IPS-NIHi11 (cell line): ENCODE measurements at regions not wholly inside any gene's neighbourhood (a gene's known extent, or its start where the extent isn't known, plus 50 kb on each side); places are given as distances from the start of the nearest gene placed in this dataset.
A peak's percentile ranks its signal among the peaks of the same experiment; 100 is the strongest.
"Not testable (repeated sequence)": the region's sequence is repeated elsewhere in the genome, so short reads cannot be mapped to it uniquely, and the experiment has no call there.

Experiments used
- DNase-seq: peaks from one replicate; pipeline ENCODE4 v3.0.0; 2012; ENCODE audit warnings: mixed read lengths, low spot score

DNA sequence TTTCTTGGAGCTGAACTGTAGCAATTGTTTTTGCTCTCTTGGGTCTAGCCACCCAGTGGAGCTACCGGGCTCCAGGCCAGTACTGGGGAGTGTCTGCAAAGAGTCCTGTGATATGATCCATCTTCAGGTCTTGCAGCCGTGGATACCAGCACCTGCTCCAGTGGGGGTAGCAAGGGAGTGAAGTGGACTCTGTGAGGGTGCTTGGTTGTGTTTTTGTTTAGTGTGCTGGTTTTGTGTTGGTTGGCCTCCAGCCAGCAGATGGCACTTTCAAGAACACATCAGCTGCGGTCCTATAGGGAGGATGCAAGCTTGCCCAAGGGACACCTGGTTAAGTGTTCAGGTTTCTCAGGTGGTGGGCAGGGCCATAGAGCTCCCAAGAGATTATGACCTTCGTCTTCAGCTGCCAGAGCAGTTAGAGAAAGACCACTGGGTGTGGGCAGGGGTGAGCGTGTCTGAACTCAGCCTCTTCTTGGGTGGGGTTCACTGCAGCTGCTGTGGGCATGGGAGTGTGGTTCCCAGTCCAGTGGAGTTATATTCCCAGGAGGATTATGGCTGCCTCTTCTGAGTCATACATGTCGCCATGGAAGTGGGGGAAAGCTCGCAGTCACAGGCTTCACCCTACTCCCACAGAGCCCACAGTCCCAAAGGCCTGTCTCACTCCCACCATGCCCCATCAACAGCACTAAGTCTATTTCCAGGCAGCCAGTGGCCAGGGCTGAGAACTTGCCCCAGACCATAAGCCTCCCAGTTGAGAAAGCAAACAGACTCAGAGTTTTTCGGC is 811.6 kb downstream of the GLUD2 start:
- DNase-seq, result no peak

DNA sequence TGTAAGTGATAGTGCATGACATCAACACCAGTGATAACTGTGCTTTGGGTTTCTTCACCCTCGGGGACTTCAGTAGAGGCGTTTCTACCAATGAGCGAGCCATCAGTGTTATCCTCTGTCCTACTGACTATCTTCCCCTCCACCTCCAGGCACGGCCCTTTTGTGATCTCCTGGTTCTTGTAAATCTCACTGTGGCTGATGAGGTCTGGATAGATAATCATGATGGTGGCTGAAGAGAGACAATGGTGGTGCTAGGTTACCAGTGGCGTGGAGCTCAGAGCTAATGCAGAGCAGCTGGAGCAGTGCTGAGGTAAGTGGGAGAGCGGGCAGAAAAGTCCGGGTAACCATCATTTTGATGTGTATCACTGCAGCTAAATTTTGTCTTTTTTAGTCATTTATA is 816.6 kb downstream of the GLUD2 start:
- no peak for DNase-seq

DNA sequence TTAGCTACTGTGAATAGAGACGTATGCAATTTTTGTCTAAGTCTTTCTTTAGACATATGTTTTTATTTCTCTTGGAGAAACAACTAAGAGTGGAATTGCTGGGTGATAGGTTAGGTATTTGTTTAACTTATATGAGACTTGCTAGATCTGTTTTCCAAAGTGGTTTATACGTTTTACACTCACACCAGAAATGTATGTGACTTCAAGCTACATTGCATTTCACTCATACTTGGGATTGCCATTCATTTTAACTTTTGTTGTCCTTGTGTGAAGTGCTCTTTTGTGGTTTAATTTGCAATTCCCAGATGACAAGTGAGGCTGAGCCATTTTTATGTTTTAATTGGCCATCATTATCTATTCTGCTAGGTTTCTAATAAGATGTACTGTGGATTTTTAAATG is 817.2 kb downstream of the GLUD2 start:
- no peak for DNase-seq

DNA sequence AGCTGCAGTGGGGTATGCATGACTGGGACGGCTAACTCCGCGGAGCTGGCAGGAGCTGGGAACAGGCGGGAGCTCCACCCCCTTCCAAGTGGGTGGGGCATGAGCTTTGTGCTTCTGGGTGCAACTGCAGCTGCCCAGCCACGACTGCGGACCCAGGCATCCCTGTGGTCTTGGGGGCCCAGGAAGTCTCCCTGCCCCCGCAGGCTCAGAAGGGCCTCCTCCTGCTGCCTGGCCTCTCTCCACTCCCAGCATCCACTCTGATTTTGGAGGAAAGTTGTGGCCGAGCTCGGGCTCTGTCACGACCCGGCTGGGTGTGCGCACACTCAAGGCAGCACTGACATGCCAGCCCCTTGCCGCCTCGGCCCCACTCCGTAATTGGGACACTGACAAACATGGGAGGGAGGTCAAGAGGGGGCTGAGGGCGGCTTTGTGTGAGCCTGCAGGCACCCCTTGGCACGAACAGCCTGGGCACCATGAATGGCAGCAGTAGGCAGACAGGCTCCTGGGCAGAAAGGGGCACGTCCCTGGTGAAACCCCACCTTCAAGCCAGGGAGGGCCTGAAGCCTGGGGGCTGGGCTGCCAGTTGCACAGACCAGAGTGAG is 822.6 kb downstream of the GLUD2 start:
- peak; percentile 4 for DNase-seq

DNA sequence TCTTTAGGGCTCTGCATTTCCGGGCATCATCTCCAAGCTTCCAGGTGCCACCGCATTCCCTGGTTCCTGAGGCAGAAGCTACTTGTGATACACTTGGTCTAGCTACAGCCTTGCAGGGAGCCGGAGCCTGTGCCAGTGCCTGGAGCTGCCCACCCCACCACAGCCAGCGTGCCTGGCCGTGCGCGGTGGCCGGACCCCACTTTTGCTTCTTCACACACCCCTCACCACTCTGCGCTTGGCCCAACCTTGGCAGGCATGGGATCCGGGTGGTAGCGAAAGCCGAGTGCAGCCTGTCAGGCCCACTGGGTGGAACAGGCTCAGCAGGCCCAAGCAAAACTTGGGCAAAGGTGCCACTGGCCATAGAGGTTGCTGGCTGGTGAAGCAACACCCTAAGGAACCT is 823.7 kb downstream of the GLUD2 start:
- DNase-seq, result no peak

- DNase-seq, result no peak
Observed at GRCh38 chrX:121876305-121876704, 828.9 kb downstream of the GLUD2 start.

DNA sequence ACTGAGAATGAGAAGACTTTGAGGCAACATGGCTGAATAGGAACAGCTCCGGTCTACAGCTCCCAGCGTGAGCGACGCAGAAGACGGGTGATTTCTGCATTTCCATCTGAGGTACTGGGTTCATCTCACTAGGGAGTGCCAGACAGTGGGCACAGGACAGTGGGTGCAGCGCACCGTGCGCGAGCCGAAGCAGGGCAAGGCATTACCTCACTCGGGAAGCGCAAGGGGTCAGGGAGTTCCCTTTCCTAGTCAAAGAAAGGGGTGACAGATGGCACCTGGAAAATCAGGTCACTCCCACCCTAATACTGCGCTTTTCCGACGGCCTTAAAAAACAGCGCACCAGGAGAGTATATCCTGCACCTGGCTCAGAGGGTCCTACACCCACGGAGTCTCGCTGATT is 829.9 kb downstream of the GLUD2 start:
- not testable (repeated sequence) for DNase-seq

- no peak for DNase-seq
Observed at GRCh38 chrX:121886557-121886956, 839.1 kb downstream of the GLUD2 start.

DNA sequence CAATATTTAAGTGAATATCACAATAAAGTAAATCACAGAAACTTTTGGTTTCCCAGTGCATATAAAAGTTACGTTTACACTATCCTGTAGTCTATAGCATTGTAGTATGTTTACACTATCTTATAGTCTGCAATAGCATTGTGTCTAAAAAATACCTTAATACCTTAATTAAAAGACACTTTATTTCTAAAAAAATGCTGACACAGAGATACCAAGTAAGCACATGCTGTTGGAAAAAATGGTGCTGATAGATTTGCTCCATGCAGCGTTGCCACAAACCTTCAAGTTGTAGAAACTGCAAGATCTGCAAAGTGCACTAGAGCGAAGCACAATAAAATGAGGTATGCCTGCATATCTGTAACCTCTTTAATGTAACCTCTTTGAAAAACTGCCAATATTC is 847.3 kb downstream of the GLUD2 start:
- DNase-seq, result no peak

DNA sequence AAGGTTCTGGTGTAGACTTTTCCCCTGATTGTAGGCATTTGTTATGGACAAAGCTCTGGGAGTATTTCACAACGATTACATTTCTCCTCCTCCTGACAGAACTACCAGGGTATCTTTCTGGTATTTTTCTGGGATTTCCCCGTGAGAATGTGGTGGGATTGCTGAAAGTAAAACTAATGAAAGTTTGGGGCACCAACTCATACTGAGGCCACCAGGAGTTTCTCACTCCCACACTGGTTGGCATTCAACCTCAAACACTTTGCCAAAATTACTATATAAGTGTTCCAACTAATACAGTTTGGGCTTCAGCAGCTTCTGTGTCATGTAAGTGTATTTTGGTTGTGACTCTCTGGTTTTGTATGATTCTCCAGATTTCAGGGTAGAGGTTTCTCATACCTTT is 855.1 kb downstream of the GLUD2 start:
- DNase-seq, result no peak

DNA sequence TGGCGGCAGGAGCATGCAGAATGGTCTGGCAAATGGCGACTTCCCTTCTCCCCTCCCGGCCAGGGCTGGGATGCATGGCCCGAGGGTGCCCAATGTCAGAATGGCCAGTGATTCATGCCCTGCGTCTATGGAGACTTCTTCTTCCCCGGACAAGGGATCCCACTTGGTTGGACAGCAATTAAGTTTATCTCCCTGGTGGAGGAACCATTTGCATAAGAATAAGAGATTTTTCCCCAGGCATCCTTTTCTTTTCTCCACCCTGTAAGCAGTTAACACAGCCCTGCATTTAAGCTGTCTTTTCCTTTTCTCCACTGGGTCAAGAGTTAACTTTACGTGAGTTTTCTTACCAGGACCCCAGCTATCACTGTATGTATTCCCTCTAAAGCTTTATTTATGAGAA is 856.6 kb downstream of the GLUD2 start:
- no peak for DNase-seq

GRCh38 chrX:121921258-121921657 is 873.8 kb downstream of the GLUD2 start:
- no peak for DNase-seq

DNA sequence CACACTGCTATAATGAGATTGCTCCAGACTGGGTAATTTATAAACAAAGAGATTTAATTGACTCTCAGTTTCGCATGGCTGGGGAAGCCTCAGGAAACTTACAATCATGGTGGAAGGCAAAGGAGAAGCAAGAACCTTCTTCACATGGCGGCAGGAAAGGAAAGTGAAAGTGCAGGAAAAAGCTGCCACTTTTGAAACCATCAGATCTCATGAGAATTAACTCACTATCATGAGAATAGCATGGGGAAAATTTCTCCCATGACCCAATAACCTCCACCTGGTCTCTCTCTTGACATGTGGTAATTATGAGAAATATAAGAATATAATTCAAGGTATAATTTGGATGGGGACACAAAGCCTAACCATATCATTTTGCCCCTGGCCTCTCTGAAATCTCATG is 884.2 kb downstream of the GLUD2 start:
- no peak for DNase-seq

DNA sequence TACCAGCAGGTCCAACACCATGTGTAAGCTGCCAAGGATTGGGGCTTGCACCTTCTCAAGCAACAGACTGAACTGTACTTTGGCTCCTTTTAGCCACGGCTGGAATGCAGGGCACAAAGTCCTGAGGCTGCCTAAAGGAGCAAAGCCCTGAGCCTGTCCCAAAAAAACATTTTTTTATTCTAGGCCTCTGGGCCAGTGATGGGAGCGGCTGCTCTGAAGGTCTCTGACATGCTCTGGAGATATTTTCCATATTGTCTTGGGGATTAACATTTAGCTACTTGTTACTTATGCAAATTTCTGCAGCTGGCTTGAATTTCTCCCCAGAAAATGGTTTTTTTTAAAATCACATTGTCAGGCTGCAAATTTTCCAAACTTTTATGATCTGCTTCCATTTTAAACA is 885.3 kb downstream of the GLUD2 start:
- no peak for DNase-seq

GRCh38 chrX:121949041-121949760 is 901.8 kb downstream of the GLUD2 start:
- no peak for DNase-seq

- DNase-seq, result no peak
Observed at GRCh38 chrX:121958886-121959285, 911.5 kb downstream of the GLUD2 start.

GRCh38 chrX:121975671-121976070 is 928.3 kb downstream of the GLUD2 start:
- DNase-seq, result no peak

GRCh38 chrX:121987163-121987562 is 939.8 kb downstream of the GLUD2 start:
- DNase-seq, result no peak

- no peak for DNase-seq
Observed at GRCh38 chrX:121987835-121988234, 940.4 kb downstream of the GLUD2 start.

- no peak for DNase-seq
Observed at GRCh38 chrX:122004127-122004526, 956.7 kb downstream of the GLUD2 start.

- no peak for DNase-seq
Observed at GRCh38 chrX:122026665-122027064, 979.3 kb downstream of the GLUD2 start.

DNA sequence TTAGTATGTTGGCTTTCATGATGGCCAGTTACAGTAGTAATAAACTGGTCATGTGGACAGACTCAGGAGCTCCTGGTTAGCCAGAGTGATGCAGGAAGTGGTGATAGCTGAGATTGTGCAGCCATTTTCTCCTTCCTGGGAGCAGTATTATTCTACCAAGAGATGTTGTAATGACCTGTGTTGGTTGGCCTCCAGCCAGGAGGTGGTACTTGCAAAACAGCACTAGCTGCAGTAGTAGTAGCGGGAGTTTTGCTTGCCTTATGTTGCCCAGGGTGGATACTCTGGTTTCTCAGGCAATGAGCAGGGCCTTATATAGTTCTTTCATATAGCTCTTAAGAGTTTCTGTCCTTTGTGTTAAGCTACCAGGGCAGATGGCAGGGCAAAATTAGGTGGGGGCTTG is 998.8 kb downstream of the GLUD2 start:
- DNase-seq, result no peak

- no peak for DNase-seq
Observed at GRCh38 chrX:122046815-122047214, 999.4 kb downstream of the GLUD2 start.
